ENCODE measurements at regions not wholly inside any gene's neighbourhood (a gene's known extent, or its start where the extent isn't known, plus 50 kb on each side); places are given as distances from the start of the nearest gene placed in this dataset.

GRCh38 chr12:86658303-86658702, 402.1 kb upstream of the MGAT4C start:
- no peak overlapping the region for H3K4me3 ChIP-seq (replicated peaks; ENCODE audit: low read depth, low read length)
- no peak for DNase-seq (ENCODE audit: extremely low read depth, low read depth)
- TF ChIP-seq CTCF (IDR thresholded peaks at IDR 0.05; ENCODE audit: low read depth, low read length, missing control alignments): no peak

- TF ChIP-seq CTCF (IDR thresholded peaks at IDR 0.05; ENCODE audit: low read depth, low read length, missing control alignments): no peak
- no peak for DNase-seq (ENCODE audit: extremely low read depth, low read depth)
- H3K4me3 ChIP-seq (replicated peaks; ENCODE audit: low read depth, low read length): no peak overlapping the region
These were observed 391.6 kb upstream of the MGAT4C start for GRCh38 chr12:86647800-86648199.

- TF ChIP-seq CTCF (IDR thresholded peaks at IDR 0.05; ENCODE audit: low read depth, low read length, missing control alignments): no peak
- no peak overlapping the region for H3K4me3 ChIP-seq (replicated peaks; ENCODE audit: low read depth, low read length)
- DNase-seq (ENCODE audit: extremely low read depth, low read depth): no peak
These were observed 378.5 kb upstream of the MGAT4C start for GRCh38 chr12:86634456-86635410.

GRCh38 chr12:86627001-86627400, 370.8 kb upstream of the MGAT4C start:
- DNase-seq (ENCODE audit: extremely low read depth, low read depth): no peak
- no peak for TF ChIP-seq CTCF (IDR thresholded peaks at IDR 0.05; ENCODE audit: low read depth, low read length, missing control alignments)
- no peak overlapping the region for H3K4me3 ChIP-seq (replicated peaks; ENCODE audit: low read depth, low read length)

- no peak for DNase-seq (ENCODE audit: extremely low read depth, low read depth)
- H3K4me3 ChIP-seq (replicated peaks; ENCODE audit: low read depth, low read length): no peak overlapping the region
- no peak for TF ChIP-seq CTCF (IDR thresholded peaks at IDR 0.05; ENCODE audit: low read depth, low read length, missing control alignments)
These were observed 367.1 kb upstream of the MGAT4C start for GRCh38 chr12:86623267-86623666.

GRCh38 chr12:86621957-86622356, 365.8 kb upstream of the MGAT4C start:
- no peak for DNase-seq (ENCODE audit: extremely low read depth, low read depth)
- H3K4me3 ChIP-seq (replicated peaks; ENCODE audit: low read depth, low read length): no peak overlapping the region
- TF ChIP-seq CTCF (IDR thresholded peaks at IDR 0.05; ENCODE audit: low read depth, low read length, missing control alignments): no peak

Measured in HFF-Myc (cell line).